Stimulated activated CD8-positive, alpha-beta memory T cell treated with anti-CD3 and anti-CD28 coated beads, Interleukin-12 subunit alpha, Interleukin-12 subunit beta, amount 100 ng/mL, for 4 hours (primary cell): ENCODE measurements at regions not wholly inside any gene's neighbourhood (a gene's known extent, or its start where the extent isn't known, plus 50 kb on each side); places are given as distances from the start of the nearest gene placed in this dataset.

Experiments
- DNase-seq: peaks from one replicate; pipeline ENCODE4 v3.0.0-alpha.2; 2020; ENCODE audit warnings: low read depth

DNA sequence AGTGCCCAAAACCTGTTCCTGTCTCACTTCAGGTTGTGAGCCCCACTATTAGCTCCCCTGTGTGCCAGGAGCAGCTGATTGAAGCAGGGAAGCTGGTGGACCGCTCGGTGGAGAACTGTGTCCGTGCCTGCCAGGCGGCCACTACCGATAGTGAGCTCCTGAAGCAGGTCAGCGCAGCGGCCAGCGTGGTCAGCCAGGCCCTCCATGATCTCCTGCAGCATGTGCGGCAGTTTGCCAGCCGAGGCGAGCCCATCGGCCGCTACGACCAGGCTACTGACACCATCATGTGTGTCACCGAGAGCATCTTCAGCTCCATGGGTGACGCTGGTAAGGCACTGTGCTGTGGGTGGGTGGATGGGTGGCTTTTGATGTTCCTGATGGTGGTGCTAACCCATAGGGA lies 334.1 kb upstream of the TPM1 start:
- DNase-seq, result no peak

DNA sequence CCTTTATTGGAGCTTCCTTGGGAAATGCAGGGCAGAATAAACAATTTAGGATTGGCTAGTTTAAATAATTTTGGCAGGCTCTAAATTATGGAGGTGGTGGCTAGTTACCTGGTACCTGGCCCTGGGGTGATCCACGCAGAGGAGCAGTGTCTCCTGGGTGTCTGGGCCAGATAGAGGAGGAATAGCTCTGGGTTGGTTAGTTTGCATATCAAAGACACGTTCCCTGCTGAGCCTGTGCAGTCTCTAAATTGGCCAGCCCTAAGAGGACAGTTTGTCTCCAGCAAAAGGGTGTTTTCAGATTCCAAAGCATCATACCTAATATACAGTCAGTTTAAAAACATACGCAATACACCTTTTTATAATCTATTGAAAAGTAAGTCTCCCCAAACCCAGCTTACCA lies 333.3 kb upstream of the TPM1 start:
- DNase-seq, result no peak

DNA sequence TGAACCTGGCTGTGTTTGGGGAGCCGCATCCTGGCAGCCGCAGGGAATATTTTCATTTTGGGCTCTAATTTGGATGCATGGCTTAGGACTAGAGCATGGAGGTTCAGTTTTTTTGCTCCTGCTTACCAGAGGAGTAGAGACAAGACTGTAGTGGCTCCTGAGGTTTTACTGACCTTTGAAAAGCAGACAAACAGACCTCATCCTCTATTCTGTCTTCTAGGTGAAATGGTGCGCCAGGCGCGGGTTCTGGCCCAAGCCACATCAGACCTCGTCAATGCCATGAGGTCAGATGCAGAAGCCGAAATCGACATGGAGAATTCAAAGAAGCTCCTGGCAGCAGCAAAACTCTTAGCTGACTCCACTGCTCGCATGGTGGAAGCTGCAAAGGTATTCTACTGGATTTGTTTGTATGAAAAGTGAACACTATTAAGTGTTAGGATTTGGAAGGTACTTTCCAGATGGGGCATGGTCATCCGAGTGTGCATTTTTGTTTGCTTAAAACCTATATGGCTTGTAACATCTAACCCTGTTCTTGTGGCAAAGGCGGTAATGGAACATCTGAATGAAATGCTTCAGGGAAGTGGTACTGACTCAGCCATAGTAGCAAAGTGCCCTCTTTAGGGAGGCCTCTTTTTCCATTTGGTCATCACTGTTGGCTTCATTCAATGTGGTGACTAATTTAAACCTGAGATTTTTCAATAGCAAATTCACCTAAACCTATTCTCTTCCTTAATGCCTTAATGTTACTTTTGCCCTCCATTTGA lies 330.7 kb upstream of the TPM1 start:
- DNase-seq, result no peak

DNA sequence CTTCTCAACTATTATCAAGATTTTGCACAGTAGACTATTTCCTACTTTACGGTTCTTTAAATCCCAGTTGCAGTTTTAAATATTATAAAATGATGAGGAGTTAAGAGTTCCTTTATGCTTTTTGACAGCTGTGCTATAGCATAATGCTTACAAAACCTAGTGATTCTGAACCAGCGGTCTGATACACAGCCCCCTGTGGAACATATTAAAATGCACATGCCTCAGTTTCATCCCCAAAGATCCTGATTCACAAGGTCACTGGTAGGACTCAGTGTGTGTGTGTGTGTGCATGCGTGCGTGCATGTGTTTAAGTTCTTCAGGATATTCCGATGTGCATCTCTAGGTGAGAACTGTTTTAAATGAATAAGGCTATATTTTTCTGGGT lies 330.1 kb upstream of the TPM1 start:
- DNase-seq, result no peak

DNA sequence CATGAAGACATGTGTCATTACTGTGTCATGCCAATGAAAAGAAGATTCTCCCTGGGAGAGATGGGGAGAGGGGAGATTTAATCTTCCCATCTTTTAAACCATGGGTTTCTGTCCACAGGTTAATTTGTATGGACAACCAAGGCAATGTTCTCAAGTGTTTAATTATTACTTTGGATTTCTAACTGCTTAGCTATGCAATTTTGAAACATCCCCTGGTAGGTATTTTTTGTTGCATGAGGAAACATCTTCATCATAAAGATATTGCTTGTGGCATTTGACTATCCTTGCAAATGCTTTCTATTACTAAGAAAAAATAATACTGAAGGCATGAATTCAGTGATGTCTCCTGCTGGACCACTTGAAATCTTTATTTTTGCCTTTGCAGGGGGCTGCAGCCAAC lies 326.6 kb upstream of the TPM1 start:
- DNase-seq, result no peak

DNA sequence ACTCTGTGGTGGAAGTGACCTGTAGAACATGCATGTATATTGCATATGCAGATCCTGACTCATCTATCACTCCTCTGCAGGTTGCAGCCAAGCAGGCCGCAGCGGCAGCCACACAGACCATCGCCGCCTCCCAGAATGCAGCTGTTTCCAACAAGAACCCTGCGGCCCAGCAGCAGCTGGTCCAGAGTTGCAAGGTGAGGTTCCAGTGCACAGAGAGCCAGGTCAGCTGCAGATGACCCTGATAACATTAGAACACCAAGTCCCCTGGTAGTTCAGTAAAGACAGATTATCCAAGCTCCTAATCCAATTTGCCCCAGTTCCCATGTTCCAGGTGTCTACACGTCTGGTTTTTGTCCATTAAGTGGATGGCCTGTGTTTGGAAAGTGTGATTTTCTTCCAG lies 325.1 kb upstream of the TPM1 start:
- no peak for DNase-seq

DNA sequence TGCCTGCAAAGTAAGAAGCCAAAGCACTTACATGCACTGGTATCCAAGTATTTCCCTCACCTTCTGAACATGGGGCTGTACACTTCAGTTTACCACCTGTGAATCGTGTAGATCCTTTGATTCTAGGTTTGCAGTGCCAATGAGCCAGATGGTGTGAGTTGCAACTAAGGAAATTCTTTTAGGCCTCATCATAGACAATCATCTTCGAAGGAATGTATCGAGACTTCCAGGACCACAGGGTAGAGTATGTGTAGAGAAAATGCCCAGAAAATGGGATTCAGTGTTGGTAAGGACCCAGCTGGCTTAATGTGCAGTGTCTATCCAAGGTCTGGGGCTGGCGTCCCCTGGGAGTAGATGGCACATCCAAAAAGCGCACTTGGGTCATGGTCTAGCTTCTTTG lies 323.2 kb upstream of the TPM1 start:
- DNase-seq, result no peak

DNA sequence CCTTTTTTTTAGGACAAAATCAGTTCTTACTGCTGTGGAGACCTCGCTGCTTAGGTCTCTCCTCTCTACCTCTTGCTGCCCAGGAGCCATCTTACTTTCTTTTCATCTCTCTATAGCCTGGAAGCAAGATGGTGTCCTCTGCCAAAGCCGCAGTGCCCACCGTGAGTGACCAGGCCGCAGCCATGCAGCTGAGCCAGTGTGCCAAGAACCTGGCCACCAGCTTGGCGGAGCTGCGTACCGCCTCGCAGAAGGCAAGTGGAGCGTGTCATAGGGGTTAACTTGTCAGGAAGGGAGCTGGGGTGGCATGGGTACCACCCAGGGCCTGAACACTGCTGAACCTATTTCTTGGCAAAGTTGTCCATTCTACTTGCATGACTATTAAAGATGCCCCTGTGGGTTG lies 320.3 kb upstream of the TPM1 start:
- DNase-seq, result no peak

DNA sequence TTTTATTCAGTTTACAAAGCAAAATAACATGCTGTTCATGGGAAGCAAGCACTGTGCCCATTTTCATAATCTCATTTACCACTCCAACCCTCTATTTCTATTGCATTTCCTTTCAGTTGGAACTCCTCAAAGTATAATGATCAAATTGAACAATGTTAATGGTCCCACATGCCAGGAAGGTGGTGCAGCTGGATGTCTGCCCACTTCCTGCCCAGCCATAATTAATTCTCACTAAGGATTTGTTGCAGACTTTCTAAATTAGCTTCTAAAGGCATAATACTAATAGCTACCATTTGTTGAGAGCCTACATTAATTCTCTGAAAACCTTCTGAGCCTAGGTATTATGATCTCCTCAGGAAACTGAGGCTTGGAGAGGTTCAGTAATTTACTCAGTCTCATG lies 316.1 kb upstream of the TPM1 start:
- DNase-seq, result no peak

DNA sequence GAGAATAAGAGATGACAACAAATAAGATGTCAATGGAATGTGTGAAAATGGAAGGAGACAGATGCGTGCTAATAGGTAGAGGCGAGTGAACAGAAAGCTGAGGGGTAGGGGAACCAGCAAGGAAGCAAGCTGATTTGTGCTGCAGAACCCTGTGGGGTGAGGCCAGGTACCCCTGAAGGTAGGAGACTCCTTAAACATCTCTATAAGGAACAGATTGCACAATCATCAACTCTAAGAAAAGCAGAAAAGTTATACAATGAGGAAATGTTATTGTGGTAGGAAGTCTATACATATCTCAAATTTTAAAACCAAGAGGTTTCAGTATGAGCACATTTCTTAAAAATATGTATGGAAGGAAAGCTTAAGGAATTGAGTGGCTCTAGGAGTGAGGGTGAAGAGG lies 315.0 kb upstream of the TPM1 start:
- DNase-seq, result no peak

DNA sequence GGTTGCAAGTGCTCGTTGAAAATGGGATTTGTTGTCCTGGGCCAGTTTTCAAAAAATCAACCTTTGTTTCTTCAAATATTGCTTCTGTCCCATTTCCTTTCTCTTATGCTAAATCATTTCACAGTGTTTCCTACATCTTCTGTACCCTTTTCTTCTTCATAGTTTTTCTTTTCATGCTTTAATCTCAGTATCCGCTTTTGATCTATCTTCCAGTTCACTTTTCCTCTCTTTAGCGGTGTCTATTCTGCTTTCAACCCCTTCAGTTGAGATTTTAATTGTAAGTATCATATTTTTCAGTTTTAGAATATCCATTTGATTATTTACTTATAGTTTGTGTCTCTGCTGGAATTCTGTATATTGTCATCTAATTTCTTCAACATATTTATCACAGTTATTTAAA lies 311.7 kb upstream of the TPM1 start:
- no peak for DNase-seq

DNA sequence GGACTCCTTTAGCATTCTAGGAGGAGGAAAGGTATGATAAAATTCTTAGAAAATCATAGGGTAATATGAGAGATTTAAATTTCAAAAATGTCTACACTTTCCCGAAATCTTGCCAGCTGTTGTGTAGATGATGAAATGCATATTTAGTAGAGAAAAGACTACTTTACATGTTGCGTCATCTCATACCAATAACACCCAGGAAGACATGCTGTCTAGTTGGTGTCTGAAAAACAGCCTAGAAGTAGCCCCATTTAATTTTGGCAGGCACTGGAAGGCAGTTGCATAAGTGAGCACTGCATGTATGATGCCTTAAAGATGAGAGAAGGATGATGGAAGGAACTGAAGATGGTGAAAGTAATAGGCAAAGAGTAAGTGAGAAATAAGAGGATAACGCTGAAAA lies 310.5 kb upstream of the TPM1 start:
- no peak for DNase-seq

DNA sequence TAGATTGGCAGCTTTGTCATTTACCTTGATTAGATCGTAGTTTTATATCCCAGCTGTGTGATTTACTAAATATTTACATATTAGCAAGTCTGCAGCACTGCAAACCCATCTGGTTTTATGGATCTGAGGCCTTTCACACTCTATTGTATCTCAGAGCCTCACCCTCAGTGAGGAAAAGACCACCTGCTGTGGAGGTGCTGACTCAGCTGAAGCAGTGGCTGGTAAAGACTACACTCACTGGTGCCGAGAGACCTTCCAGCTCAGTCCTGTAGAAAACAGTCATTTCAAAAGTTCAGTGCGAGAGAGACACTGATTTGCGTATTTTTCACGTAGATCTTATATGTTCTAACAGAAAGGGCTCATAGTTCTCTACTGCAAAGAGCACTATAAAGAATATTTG lies 307.8 kb upstream of the TPM1 start:
- no peak for DNase-seq

DNA sequence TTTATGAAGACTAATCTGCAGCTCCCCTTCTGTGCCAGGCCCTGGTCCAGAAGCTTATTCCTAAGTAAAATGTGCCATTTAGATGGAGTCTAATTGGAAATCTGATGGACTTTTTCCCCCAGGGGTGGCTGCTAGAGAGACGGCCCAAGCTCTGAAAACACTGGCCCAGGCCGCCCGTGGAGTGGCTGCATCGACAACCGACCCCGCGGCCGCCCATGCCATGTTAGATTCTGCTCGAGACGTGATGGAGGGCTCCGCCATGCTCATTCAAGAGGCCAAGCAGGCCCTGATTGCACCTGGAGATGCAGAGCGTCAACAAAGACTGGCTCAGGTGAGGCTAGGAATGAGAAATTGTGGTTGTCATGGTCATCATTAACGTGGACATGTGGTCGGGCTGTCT lies 305.8 kb upstream of the TPM1 start:
- no peak for DNase-seq

DNA sequence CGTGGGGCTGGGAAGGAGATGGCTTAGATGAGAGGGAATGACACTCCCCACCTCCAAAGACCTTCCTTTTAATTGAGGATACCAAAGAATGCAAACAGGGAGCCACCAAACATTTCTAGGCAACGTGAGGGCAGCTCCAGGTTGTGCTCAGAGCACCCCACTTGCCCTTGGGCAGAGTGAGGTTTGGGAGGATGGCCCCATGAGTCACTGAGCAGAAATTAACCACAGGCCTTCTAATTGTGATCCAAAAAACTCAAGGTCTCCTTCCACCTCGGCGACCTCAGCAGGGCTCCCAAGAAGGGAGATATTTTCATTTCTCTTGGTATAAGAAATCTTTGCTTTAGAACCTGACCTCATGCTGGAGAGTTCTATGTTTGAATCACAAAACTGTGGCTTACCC lies 305.0 kb upstream of the TPM1 start:
- no peak for DNase-seq

DNA sequence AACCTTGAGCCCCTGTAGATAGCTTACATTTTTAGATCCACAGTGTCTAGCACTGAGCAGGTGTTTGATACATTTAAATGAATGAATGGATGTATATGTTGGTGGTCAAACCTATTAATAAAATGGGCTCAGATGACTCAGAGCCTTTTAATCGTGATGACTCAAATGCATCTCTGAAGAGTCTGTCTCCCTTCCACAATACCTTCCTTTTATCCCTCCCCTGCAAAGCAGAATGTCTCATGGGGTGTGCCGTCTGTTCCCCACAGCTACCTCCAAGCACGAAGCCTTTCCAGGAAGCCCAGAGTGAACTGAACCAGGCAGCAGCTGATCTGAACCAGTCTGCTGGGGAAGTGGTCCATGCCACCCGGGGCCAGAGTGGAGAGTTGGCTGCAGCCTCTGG lies 303.5 kb upstream of the TPM1 start:
- no peak for DNase-seq

DNA sequence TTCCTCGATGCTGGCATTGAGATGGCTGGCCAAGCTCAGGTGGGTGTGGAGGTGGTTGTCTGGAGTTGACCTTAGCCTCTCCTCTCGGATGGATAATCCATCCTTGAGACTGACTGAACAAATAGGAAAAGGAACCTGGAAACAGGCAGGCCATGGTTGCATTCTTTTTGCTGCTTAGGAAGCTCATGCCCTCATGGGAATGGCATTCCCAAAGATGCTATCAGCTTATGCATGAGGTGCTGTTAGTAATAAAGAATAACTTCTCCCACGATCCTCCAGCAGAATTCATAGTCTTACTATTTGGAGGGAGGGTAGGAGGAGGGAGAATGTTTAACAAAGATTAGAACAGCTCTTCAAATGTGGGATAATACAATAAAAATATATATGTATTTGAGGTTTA lies 303.0 kb upstream of the TPM1 start:
- DNase-seq, result no peak

DNA sequence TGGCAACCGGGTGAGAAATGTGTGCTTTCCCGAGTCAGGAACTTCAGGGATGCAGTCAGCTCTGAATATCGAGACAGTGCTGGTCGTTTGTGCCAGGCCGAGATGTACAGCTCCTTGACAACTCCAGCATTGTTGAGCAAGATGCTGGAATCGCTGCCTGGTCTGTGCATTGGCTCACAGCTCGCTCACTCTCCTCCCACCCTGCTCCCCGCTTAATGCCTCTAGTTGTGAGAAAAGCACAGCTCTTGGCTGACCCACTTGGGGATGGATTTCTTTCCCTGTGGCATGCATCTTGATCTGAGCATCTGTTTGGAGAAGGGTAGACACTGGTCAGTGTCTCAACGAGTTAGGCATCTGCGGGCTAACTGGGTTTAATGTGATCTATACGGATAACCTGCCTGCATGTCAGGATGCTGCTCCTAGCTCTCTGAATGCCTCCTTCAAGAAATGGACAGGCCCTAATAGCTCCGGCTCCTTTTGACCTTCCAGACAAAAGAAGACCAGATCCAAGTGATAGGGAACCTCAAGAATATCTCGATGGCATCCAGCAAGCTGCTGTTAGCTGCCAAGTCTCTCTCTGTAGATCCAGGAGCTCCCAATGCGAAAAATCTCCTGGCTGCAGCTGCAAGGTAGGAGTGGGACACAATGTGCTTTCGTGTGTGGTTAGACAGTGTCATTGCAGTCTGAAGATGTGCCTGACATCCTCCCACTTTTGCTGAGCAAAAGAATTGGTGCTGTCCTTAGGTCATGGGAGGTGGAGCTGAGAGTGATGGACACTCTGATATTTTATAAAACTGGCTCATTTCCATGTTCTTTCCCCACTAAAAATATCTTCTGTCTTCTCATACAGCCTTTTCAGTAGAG lies 302.2 kb upstream of the TPM1 start:
- DNase-seq, result no peak

DNA sequence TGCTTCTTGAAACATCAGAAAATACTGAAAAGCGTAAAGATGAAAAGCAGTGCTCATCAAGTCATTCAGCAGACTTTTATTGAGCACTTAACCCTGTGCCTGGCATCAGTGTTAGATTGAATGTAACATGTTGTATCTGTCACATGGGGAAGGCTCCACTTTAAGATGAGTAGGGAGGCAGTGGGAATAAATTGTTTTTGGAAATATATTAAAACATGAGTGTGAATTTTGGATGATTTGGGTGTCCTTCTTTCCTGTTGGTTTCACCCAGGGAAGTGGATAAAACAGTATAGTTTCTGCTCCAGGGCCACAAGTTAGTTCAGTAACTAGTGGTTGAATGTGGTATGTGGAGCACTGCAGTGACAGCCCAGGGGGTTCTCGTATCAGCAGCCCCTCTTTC lies 301.4 kb upstream of the TPM1 start:
- no peak for DNase-seq

DNA sequence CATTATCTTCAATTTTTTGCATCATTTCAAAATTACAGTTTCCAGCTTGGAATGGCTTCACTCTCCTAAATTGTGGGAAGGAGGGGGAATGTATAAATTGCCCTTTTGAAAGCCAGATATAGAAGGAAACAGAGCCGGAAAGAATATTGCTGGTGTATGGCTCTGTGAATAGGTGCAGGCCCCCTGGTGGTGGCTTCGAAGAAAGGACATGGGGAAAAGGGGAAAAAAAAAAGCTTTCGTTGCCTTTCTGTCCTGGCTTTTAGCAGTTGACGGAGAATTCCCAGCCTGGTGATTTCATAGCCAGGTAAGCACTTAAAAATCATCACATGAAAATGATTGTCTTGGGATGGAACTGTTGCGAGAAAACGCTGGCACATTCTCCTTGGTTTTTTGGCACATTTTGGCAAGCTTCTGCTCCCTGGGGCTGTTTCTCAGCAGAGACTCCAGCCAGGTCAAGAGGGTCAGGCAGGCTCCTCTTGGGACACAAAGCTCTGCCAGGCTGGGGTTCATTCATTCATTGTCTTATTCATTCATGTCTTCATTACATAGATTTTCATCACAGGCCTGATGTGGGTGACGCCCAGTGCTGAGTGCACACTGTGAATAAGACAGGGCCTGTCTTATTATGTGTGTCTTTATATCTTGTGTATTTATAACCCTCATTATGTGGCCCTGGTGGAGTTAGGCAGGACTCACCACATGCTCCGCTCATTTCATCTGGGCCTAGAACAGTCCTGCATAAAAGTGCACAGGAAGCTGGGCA lies 300.0 kb upstream of the TPM1 start:
- DNase-seq, result no peak

DNA sequence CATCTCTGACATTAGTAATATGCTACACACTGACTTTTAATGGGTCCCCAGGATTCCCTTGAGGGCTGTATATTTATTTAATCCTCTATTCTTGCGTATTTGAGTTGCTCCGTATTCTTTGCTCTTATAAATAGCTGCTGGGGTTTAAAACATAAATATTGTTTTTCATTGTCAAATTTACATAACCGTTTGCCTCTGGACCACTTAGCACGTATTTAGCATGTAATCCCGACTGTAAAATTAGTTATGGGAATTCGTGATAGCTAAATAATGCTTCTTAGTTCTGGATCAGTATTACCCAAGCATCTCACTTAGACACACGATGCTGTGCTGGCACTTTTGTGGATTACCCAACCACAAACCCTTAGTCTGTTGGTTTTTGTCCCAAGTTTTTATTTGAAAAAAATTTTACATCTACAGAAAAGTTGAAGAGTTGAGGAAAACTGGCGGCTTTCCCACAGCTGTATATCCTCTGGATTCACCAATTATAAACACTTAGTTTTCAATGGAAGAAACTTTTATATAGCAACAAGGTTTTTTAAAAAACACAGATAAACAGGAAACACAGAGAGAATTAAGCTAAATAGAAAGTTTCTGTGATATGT lies 296.8 kb upstream of the TPM1 start:
- no peak for DNase-seq

DNA sequence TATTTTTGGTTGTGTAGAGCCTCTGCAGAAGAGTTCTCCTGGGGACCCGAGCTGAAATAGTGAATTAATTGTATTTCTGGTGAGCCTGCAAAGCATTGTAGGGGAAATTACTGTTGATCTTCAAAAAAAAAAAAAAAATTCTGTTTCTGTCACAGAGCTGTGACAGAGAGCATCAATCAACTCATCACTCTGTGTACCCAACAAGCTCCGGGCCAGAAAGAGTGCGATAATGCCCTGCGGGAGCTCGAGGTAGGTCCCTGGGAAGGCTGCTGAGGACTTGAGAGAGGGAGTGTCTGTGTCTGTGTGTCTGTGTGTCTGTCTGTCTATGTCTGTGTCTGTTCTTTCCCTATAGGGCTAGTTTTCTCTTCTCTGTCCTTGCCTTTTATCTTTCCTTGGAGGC lies 294.4 kb upstream of the TPM1 start:
- DNase-seq, result no peak
